HG03060 (cell line): ENCODE measurements at regions not wholly inside any gene's neighbourhood (a gene's known extent, or its start where the extent isn't known, plus 50 kb on each side); places are given as distances from the start of the nearest gene placed in this dataset.
"Not testable (repeated sequence)": the region's sequence is repeated elsewhere in the genome, so short reads cannot be mapped to it uniquely, and the experiment has no call there.

Experiments
- ATAC-seq: cut with Tn5 transposase; IDR thresholded peaks from one replicate; pipeline ENCODE4 v1.9.1; 2021; ENCODE audit warnings: low read depth, moderate number of reproducible peaks; ENCODE audit not compliant: unreplicated experiment

GRCh38 chrX:19229896-19230295 is 107.6 kb upstream of the ADGRG2 start:
- ATAC-seq = not testable (repeated sequence)

GRCh38 chrX:19237901-19238300 is 105.8 kb upstream of the PDHA1 start:
- ATAC-seq = no peak

- ATAC-seq = no peak
Observed at GRCh38 chrX:19243431-19243830, 100.3 kb upstream of the PDHA1 start.

GRCh38 chrX:19244921-19245320 is 98.8 kb upstream of the PDHA1 start:
- ATAC-seq = not testable (repeated sequence)

- no peak for ATAC-seq
Observed at GRCh38 chrX:19245711-19246269, 97.9 kb upstream of the PDHA1 start.

GRCh38 chrX:19256986-19257385 is 86.7 kb upstream of the PDHA1 start:
- ATAC-seq = no peak

GRCh38 chrX:19261026-19261425 is 82.7 kb upstream of the PDHA1 start:
- ATAC-seq = not testable (repeated sequence)

GRCh38 chrX:19270727-19271126 is 73.0 kb upstream of the PDHA1 start:
- ATAC-seq = no peak

- ATAC-seq = no peak
Observed at GRCh38 chrX:19272452-19272851, 71.3 kb upstream of the PDHA1 start.

- no peak for ATAC-seq
Observed at GRCh38 chrX:19280636-19281035, 63.1 kb upstream of the PDHA1 start.

GRCh38 chrX:19281256-19281655 is 62.5 kb upstream of the PDHA1 start:
- ATAC-seq = no peak

GRCh38 chrX:19283597-19284339 is 60.0 kb upstream of the PDHA1 start:
- ATAC-seq = no peak

GRCh38 chrX:19285857-19286256 is 57.9 kb upstream of the PDHA1 start:
- no peak for ATAC-seq

- no peak for ATAC-seq
Observed at GRCh38 chrX:19291086-19291485, 52.6 kb upstream of the PDHA1 start.

GRCh38 chrX:19293606-19294325 is 50.0 kb upstream of the PDHA1 start:
- ATAC-seq = no peak
